ENCODE measurements at regions not wholly inside any gene's neighbourhood (a gene's known extent, or its start where the extent isn't known, plus 50 kb on each side); places are given as distances from the start of the nearest gene placed in this dataset.

DNA sequence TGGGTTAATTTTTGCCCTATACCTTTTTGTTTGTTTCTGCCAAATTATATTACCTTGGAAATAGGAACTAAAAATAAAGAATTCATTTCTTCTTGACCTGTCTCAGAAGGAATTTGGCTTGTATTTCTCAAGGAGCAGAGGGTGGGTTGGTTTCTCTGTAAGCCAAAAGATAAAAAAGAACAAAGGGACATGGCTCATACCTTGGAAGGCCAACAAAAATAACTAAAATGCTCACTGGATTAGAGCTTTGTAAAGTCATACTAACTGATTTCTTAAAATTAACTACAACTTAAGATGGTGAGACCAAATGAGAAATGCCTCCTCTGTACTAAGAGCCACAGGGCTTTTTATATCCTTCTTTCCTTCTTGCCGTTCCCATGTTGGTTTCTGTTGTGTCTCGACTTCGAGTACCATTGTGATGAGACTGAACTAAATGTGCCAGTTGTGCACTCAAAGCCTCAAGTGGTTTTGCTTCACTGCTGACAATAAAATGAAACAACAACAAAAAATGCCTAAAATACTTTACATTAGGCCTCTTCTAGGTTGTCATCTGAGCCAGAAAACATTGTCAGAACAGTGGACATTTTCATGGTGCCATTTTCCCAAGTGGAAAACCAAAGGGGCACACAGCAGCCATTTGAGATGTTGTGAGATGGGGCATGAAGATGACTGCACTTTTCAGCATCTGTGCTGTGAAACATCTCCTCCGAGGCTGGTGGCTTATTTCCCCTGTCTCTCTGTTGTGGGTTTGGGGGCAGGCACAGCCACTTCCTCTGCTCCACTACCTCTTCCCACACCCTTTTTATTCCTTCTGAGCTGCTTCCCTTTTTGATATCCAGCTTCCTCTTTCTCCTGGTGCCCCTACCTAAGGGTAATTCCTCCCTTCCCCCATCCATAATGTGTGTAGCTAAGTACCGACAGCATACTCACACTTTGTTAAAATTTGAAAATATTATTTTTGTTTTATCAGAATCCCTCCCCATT, 51.8 kb upstream of the AGR3 start:
- no peak for TF ChIP-seq HDGF (IDR thresholded peaks at IDR 0.05; ENCODE audit: borderline replicate concordance)
- no peak for TF ChIP-seq NFRKB (IDR thresholded peaks at IDR 0.05)
- no peak for TF ChIP-seq BHLHE40 (IDR thresholded peaks at IDR 0.05; ENCODE audit: borderline replicate concordance)
- no peak for TF ChIP-seq ZNF384 (IDR thresholded peaks at IDR 0.05)
- no peak for TF ChIP-seq FOXK2 (IDR thresholded peaks at IDR 0.05)
- TF ChIP-seq ELF4 (IDR thresholded peaks at IDR 0.05) = no peak
- TF ChIP-seq CTBP1 (IDR thresholded peaks at IDR 0.05; ENCODE audit: borderline replicate concordance) = no peak
- ChIA-PET POLR2A (no interaction called here), CTCF (no interaction called here)
- DNase-seq (ENCODE audit: extremely low spot score) = no peak

GRCh38 chr7:16934722-16935340, 53.0 kb upstream of the AGR3 start:
- POLR2A ChIA-PET = no interaction called here
- CTCF ChIA-PET = no interaction called here
- TF ChIP-seq PKNOX1 (IDR thresholded peaks at IDR 0.05) (no peak), ELF4 (IDR thresholded peaks at IDR 0.05) (no peak), L3MBTL2 (conservative IDR thresholded peaks at IDR 0.05) (no peak), BHLHE40 (IDR thresholded peaks at IDR 0.05; ENCODE audit: borderline replicate concordance) (no peak), SUZ12 (IDR thresholded peaks at IDR 0.05) (no peak), NFRKB (IDR thresholded peaks at IDR 0.05) (no peak), SP1 (IDR thresholded peaks at IDR 0.05) (no peak), FOXA1 (IDR thresholded peaks at IDR 0.05) (no peak)
- DNase-seq (ENCODE audit: extremely low spot score) = no peak

DNA sequence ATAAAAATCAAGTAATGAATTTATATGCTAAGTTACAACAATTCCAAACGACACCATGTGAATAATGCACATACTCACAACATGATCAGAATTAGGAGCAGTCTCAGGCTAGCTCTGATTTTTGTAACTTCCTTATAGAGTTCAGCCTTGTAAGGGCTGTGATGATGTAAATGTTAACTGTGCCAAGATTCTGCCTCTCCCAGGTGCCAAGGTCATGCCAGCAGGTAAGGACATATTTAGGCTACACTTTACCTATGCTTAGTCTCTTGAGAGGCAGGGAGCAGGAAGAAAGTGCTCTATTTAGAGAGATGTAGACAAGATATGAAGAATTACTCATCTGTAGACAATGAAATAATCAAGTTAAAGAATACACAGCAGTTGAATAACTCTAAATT, 53.6 kb upstream of the AGR3 start:
- CTCF ChIA-PET = no interaction called here
- no peak for DNase-seq (ENCODE audit: extremely low spot score)
- POLR2A ChIA-PET = no interaction called here
- TF ChIP-seq L3MBTL2 (conservative IDR thresholded peaks at IDR 0.05) = no peak

DNA sequence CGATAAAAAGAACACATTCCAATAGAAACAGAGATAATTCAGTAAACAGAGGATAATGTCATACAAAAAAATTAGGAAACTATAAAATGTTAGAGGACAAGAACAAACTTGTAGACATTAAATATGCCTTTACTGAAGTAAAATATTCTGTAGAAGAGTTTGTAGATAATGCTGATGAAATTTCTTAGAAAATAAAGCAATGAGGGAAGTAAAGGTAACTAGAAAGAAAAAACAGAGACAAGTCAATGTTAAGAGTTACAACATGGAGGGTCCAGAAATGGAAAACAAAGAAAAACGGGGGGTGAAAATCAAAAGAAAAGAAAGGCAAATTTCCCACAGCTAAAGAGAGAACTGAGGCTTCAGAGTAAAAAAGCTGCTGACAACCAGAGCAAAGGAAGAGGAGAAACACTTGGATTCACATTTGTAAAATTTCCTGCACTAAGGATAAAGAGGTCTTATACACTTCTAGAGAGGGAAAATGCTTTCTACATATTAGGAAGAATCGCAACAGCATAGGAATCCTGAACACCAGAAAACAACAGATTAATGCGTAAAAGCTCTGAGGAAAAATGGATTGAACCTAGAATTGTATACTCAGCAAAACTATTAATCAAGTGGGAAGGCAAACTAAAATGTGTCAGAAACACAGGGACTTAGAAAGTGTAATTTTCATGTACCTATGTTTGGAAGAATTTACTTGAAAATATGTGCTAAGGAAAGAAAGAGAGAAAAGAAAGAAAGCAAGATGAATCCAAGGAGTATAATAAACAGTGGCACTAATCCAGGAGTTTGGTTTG, 55.0 kb upstream of the AGR3 start:
- no peak for TF ChIP-seq CTBP1 (IDR thresholded peaks at IDR 0.05; ENCODE audit: borderline replicate concordance)
- TF ChIP-seq LEF1 (IDR thresholded peaks at IDR 0.05; ENCODE audit: borderline replicate concordance) = no peak
- TF ChIP-seq FOXK2 (IDR thresholded peaks at IDR 0.05) = no peak
- no peak for TF ChIP-seq L3MBTL2 (conservative IDR thresholded peaks at IDR 0.05)
- no peak for TF ChIP-seq ARNT (IDR thresholded peaks at IDR 0.05)
- no peak for DNase-seq (ENCODE audit: extremely low spot score)
- ChIA-PET POLR2A (no interaction called here), CTCF (no interaction called here)

DNA sequence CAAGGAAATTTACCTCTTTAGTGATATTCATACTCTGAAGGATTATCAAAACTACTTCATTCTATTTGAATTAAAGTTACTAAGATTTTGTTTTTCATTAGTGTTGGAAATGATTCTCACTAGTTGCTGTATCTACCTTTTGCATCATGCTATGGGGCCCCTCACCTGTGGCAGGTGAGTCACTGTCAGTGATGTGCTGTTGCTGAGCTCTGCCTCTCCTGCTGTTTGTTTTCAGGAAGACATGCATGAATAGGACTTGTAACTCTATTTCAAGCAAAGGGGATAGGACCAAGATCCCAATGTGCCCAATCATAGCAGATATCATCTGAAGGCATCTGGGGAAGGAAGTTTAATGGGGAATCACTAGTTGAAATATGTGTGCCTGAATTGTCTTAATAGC, 57.4 kb upstream of the AGR3 start:
- no peak for TF ChIP-seq LEF1 (IDR thresholded peaks at IDR 0.05; ENCODE audit: borderline replicate concordance)
- no peak for TF ChIP-seq BHLHE40 (IDR thresholded peaks at IDR 0.05; ENCODE audit: borderline replicate concordance)
- no peak for TF ChIP-seq ARNT (IDR thresholded peaks at IDR 0.05)
- no peak for DNase-seq (ENCODE audit: extremely low spot score)
- POLR2A ChIA-PET = no interaction called here
- CTCF ChIA-PET = no interaction called here

- no peak for TF ChIP-seq ARNT (IDR thresholded peaks at IDR 0.05)
- TF ChIP-seq FOXM1 (IDR thresholded peaks at IDR 0.05; ENCODE audit: borderline replicate concordance) = no peak
- TF ChIP-seq BHLHE40 (IDR thresholded peaks at IDR 0.05; ENCODE audit: borderline replicate concordance) = no peak
- no peak for TF ChIP-seq SUZ12 (IDR thresholded peaks at IDR 0.05)
- TF ChIP-seq FOXK2 (IDR thresholded peaks at IDR 0.05) = no peak
- TF ChIP-seq NFRKB (IDR thresholded peaks at IDR 0.05) = no peak
- no peak for TF ChIP-seq ZNF384 (IDR thresholded peaks at IDR 0.05)
- TF ChIP-seq FOXA1 (IDR thresholded peaks at IDR 0.05) = no peak
- no peak for DNase-seq (ENCODE audit: extremely low spot score)
- ChIA-PET POLR2A (no interaction called here), CTCF (no interaction called here)
Measured at GRCh38 chr7:16940776-16941175, 59.0 kb upstream of the AGR3 start.

DNA sequence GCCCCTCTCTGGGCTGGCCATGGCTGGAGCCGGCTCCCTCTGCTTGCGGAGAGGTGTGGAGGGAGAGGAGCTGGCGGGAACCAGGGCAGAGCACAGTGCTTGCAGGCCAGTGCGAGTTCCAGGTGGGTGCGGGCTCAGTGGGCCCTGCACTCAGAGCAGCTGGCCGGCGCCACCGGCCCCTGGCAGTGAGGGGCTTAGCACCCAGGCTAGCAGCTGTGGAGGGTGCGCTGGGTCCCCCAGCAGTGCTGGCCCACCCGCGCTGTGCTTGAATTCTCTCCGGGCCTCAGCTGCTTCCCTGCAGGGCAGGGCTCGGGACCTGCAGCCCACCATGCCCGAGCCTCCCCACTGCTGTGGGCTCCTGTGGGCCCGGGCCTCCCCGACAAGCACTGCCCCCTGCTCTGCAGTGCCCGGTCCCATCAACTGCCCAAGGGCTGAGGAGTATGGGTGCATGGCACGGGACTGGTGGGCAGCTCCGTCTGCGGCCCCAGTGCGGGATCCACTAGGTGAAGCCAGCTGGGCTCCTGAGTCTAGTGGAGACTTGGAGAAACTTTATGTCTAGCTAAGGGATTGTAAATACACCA, 61.2 kb upstream of the AGR3 start:
- ChIA-PET POLR2A (no interaction called here), CTCF (no interaction called here)
- DNase-seq (ENCODE audit: extremely low spot score) = no peak
- no peak for TF ChIP-seq CTBP1 (IDR thresholded peaks at IDR 0.05; ENCODE audit: borderline replicate concordance)
- TF ChIP-seq ELF4 (IDR thresholded peaks at IDR 0.05) = no peak
- no peak for TF ChIP-seq FOXM1 (IDR thresholded peaks at IDR 0.05; ENCODE audit: borderline replicate concordance)
- no peak for TF ChIP-seq TARDBP (IDR thresholded peaks at IDR 0.05)
- TF ChIP-seq SUZ12 (IDR thresholded peaks at IDR 0.05) = no peak
- TF ChIP-seq NFRKB (IDR thresholded peaks at IDR 0.05) = no peak
- no peak for TF ChIP-seq PKNOX1 (IDR thresholded peaks at IDR 0.05)
- TF ChIP-seq SP1 (IDR thresholded peaks at IDR 0.05) = no peak
- TF ChIP-seq FOXA1 (IDR thresholded peaks at IDR 0.05) = no peak
- TF ChIP-seq ZNF384 (IDR thresholded peaks at IDR 0.05) = no peak
- no peak for TF ChIP-seq L3MBTL2 (conservative IDR thresholded peaks at IDR 0.05)
- TF ChIP-seq HDGF (IDR thresholded peaks at IDR 0.05; ENCODE audit: borderline replicate concordance) = no peak
- no peak for TF ChIP-seq FOXK2 (IDR thresholded peaks at IDR 0.05)
- TF ChIP-seq LEF1 (IDR thresholded peaks at IDR 0.05; ENCODE audit: borderline replicate concordance) = no peak
- TF ChIP-seq BHLHE40 (IDR thresholded peaks at IDR 0.05; ENCODE audit: borderline replicate concordance) = no peak
